ENCODE measurements at regions not wholly inside any gene's neighbourhood (a gene's known extent, or its start where the extent isn't known, plus 50 kb on each side); places are given as distances from the start of the nearest gene placed in this dataset.
"Not testable (repeated sequence)": the region's sequence is repeated elsewhere in the genome, so short reads cannot be mapped to it uniquely, and the experiment has no call there.

DNA sequence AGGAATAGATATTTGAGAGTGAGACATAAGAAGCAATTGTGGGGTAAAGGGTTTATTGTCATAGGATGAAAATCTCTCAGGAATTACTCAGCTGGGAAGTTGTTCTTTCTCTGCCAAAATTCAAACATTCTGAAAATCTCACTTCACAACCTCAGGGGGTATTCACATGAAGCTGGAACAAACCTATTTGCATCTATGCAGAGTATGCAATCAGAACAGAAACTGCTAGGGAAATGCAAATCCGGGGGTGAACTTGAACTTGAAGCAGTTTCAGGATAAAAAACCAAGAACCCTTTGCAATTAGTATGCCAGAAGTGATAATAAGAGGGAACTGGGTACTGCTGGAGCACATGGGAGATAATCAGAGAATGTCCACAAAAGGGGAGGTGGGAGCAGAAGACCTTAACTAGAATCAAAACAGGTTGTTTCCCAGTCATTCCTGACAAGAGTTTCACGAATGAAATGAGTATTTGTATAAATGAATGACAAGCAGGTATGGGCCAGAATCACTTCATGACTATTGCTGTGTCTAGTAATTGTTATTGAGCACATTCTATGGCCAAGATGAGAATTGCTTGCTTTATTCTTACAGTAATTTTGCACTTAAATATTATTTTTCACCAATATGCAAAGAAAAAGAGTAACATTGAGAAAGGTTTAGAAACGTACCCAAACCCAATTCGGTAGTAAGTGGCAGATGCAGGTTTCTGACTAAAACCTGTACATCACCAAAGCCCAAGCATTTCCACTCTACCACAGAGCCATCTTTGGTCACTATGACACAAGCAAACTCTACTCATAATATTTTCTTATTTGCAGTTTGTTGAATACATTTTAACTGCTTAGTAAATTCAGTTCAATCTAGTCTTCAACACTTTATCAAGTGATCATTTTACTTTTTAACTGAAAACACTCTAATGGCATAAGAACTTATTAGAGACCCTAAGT lies 61.8 kb upstream of the UBASH3B start:
- TF ChIP-seq, protein P1, sequence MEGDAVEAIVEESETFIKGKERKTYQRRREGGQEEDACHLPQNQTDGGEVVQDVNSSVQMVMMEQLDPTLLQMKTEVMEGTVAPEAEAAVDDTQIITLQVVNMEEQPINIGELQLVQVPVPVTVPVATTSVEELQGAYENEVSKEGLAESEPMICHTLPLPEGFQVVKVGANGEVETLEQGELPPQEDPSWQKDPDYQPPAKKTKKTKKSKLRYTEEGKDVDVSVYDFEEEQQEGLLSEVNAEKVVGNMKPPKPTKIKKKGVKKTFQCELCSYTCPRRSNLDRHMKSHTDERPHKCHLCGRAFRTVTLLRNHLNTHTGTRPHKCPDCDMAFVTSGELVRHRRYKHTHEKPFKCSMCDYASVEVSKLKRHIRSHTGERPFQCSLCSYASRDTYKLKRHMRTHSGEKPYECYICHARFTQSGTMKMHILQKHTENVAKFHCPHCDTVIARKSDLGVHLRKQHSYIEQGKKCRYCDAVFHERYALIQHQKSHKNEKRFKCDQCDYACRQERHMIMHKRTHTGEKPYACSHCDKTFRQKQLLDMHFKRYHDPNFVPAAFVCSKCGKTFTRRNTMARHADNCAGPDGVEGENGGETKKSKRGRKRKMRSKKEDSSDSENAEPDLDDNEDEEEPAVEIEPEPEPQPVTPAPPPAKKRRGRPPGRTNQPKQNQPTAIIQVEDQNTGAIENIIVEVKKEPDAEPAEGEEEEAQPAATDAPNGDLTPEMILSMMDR (IDR thresholded peaks at IDR 0.05; ENCODE audit: low read depth, low read length) = no peak
- no peak for DNase-seq (ENCODE audit: extremely low read depth, low read depth)

DNA sequence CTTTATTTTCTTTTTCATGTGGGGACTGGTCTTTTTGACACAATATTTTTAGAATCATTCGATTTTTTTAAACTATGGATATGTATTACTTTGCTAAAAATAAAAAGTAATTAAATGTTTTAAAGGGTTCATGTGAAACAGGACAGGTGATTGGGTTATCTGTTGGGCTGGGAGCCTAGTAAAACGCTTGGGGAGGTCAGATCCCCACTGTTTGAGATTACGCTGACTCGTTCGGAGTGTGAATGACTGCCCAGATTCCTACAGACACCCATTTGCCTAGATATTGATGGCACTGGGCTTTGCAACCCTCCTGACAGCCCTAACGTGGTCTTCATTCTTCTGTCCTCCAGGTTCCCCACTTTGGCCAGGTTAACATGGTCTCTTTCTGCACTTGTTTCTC lies 62.9 kb upstream of the UBASH3B start:
- no peak for DNase-seq (ENCODE audit: extremely low read depth, low read depth)
- TF ChIP-seq, protein P1 (IDR thresholded peaks at IDR 0.05; ENCODE audit: low read depth, low read length) = no peak

DNA sequence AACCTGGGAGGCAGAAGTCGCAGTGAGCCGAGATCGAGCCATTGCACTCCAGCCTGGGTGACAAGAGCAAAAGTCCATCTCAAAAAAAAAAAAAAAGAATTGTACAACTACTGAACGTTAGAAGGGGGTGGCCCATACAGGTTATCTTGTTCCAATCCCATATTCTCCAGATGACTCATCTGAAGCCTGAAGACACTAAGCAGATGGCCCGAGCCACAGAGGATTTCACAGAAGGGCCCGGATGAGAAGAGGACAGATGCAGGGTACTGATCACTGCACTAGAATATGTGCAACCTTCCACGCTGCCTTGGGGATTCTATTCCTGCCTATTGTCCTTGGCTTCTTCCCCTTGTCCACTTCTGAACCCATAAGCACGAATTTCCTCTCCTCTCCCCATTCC lies 70.9 kb upstream of the UBASH3B start:
- no peak for DNase-seq (ENCODE audit: extremely low read depth, low read depth)
- TF ChIP-seq, protein P1 (IDR thresholded peaks at IDR 0.05; ENCODE audit: low read depth, low read length) = no peak

DNA sequence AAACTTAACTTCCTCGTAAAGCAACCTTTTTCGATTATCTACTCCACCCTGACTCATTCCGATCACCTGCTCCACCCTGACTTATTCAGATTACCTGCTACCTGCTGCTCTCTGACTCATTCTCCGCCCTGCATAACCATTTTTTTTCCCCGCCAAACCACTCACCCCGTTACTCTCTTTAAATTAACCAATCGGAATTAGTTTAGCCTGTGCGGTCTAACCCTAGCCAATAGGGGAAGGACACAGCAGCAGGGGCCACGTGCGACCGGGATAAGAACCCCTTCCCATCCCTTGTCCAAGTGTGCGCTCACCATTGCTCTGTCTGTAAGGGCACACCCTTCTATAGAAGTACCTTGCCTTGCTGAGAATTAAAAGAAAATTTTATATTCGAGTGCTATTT lies 75.5 kb upstream of the UBASH3B start:
- DNase-seq (ENCODE audit: extremely low read depth, low read depth) = not testable (repeated sequence)

DNA sequence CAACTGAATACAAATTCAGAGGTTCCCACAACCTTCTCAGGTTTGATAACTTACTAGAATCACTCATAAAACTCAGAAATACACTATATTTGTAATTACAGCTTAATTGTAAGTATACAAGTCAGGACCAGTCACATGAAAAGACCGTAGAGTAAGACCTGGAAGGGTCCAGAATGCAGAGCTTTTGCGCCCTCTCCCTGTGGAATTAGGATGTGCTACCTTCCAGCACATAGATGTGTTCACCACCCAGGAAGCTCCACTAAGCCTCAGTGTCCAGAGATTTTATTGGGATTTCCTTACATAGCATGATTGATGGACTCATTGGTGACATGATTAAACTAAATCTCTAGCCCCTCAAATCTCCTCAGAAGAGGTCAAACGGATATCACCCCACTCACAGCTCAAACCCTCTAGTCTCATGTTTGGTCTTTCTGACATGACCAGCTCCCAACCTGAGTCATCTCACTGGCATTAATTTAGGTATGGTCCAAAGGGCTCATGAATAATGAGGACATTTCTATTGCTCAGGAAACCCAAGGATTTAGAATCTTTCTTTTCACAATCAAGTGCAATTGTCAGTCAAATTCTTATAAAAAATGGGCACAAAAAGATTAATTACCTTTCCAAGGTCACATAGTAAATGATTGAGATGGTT lies 77.2 kb upstream of the UBASH3B start:
- no peak for DNase-seq (ENCODE audit: extremely low read depth, low read depth)
- TF ChIP-seq, protein P1 (IDR thresholded peaks at IDR 0.05; ENCODE audit: low read depth, low read length) = peak; percentile 14

DNA sequence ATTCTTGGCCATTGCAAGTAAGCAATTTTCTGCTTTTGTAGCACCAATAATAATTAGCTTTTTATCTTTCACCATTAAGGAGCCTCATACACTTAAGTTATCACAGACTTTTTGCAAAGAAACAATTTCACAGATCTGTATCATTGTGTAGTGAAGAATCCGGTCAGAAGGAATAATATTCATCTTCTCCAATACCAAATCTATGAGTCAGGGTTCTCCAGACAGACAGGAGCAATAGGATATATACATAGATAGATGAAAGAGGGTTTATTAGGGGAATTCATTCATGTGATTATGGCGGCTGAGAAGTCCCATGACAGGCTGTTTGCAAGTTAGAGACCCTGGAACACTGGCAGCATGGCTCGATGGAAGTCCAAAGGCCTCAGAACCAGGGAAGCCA lies 82.9 kb upstream of the UBASH3B start:
- DNase-seq (ENCODE audit: extremely low read depth, low read depth) = no peak
- TF ChIP-seq, protein P1 (IDR thresholded peaks at IDR 0.05; ENCODE audit: low read depth, low read length) = no peak

DNA sequence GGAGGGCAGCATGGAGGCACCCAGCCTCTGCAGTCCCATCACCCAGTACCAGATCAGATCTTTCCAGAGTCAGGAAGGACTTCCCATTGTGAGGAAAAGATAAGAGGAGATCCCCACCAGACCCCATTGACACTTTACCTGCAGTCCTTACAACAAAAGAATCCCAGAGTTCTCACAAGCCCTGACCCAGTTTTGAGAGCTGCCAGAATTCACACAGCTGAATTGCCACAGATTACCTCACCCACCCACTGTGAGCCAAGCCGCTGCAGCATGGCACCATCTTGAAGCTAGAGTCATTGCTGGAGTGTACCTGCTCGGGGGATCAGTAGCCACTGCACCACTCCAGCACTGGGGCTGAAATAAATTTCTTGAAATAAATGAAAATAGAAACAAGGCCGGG lies 91.8 kb upstream of the UBASH3B start:
- TF ChIP-seq, protein P1 (IDR thresholded peaks at IDR 0.05; ENCODE audit: low read depth, low read length) = no peak
- DNase-seq (ENCODE audit: extremely low read depth, low read depth) = no peak
